DMS 273 (cell line): ENCODE measurements at regions not wholly inside any gene's neighbourhood (a gene's known extent, or its start where the extent isn't known, plus 50 kb on each side); places are given as distances from the start of the nearest gene placed in this dataset.
"Not testable (repeated sequence)": the region's sequence is repeated elsewhere in the genome, so short reads cannot be mapped to it uniquely, and the experiment has no call there.

Source experiments
- DNase-seq: peaks from one replicate; lab custom pipeline; 2025; ENCODE audit not compliant: unreplicated experiment; lab: John Stamatoyannopoulos, UW

DNA sequence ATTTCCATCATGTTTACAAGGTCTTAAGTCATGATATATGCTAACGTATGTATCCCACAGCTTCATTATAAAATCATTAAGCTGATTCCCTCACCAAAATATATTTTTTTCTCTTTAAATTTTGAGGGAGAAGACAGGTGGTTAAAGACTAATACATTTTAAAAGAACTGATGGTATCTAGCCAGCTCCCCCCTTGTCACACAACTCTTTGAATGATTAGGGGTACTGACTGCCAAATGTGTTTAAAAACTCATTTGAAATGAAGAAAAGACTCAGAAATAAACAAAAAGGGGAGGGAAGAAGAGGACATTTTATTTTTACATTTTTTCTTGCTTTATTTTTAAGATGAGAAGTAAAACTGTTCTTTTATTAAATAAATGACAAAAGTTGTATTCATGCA lies 805.3 kb downstream of the SATB2 start:
- DNase-seq: no peak

DNA sequence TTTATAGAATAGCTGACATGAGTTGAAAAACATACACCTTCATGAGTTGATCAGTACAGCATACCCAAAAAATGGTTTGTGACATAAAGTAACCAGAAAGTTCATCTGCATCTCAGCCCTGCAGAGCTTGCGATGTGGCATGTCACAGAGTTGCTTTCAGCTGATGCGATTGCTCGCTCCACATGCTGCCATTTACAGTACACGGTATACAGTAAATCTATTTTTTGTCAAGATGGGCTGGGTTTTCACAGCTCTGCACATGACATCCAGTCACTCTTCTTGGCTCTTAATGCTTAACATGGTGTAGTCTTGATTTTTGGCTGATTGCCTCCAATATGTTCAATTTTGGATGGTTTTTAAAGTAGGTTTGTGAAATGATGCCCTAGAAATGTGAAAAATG lies 811.9 kb downstream of the SATB2 start:
- DNase-seq: no peak

DNA sequence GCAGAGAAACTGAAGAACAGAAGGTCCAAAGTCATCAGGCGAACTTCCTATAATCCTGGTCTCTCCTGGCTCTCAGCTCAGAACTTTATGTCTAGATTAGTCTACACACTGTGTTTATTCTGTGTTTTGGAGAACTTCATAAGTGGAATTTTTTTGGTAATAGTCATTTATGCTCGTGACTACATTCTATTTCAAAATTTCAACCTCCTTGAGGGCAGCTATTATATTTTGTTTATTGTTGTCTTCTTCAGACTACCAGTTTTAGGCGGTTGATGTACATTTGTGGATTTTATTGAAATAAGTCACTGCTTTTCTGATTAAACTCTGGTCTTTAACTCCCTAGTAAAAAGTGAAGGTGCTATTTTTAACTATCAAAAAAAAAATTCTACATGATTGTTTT lies 816.6 kb downstream of the SATB2 start:
- no peak for DNase-seq

DNA sequence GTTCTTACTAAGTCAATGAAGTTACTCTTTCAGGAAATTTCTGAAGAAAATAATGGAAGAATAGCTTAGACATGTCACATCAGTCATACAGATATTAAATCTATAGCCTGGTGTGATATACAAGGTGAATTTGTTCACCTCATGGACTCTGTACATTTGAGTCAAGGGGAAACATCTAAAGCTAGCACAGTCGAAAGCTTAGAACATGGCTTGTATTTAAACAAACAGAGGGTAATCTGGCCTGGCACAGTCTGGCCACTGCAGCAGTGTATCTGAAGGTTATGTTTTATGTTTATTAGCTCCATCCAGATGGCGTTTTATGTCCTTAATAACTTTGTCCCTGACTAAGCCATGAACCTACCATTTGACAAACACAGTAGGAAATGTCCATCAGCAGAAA lies 817.3 kb downstream of the SATB2 start:
- no peak for DNase-seq

DNA sequence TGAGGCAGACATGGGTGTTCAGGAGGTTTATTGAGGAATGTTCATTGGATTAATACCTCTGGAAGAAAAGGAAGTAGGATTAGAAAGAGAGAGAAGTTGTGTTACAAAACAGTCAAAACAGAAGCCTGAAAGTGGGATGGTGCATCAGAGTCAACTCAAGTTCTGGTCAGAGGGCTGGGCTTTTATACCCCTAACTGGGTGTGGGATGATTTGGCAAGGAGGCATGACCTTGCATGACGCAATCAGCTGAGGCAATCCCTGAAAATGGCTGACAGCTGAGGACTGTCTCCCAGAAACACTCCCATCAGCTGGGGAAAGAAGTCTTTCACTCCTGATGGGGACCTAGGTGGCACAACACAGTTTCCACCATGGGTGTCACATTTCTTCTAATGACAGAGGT lies 818.2 kb downstream of the SATB2 start:
- no peak for DNase-seq

DNA sequence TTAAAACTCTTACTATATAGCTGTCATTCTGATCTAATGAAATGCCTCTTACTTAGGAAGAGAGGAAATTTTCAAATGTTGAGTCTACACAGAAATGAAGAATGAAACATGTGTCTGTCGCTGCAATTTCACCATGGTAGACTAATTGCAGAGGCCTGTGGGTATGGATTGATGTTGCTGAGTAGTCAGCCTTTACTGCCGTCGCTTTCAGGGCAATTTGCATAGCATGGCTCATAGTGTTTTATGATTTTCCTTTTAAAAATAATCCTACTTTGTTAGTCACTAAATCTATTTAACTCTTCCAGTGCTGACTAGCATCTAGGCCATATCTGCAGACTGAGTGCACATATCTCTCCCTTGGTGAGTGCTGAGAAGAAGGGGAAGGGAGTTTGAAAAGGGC lies 819.2 kb downstream of the SATB2 start:
- DNase-seq: no peak

DNA sequence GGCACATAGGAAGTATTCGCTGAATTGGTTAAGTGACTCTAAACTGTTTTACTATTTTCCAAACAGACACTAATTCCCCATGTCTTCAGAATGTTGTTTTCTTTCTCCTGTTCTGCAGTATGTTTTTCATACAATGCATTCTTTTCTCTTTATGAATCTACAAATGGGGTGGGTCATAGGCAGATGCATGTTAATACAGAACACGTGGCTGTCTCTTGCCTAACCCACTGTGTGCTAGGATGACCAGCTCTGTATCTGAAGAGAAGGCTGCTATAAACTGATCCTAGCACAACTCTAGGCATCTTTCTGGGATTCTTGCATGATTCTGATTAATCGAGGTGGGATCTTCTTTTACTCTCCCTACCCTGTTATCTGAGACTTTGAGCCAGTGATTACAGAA lies 826.0 kb downstream of the PLCL1 start:
- DNase-seq: no peak

DNA sequence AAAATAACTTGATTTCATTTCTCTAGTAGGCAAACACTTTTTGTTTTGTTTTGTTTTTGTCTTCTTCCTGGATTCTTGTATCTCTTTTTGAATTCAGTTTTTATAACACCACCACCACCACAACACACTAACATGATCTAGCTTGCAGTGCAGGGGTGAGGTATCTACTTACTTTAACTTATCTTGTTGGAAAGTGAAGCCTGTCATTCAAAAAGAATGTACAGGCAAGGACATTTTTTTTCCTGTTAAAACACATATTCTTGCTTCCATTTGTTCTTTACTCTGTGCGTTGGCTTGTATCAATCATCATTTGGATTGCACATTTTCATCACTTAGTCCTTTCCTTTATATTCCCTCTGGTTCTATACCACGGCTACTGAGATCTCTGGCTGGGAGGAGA lies 824.2 kb downstream of the PLCL1 start:
- no peak for DNase-seq

DNA sequence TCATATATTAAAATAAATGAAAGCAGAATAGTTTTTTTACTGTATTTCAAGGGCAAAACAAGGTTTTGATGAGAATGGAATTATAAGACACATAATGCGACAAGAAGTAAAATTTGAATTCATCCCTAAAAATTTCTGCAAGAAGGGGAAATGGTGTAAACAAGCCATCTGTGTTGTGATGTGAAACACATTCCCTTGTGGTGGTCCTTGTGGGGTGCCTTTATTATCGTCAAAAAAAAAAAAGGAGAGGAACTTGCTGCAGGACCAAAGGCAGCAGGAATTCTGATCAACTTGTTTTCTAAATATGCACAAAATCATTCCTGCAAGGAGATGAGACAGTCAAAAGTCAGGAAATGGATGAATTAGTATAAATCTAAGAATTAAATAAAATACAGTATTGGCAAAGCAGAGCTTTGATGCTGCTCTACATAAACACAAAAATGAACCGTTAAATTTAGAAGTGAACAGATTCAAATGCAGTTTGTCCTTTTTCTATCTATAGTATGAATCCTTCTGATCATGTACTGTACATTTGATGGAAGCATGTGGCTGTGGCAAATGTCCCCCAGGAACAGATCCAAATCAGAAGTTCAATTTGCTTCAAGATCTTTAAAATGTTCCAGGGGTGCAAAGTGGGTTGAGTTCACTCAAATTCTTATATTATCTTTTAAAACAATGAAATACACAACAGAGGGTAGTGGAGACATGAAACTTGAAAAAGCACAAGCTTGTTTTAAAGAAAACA lies 818.8 kb downstream of the PLCL1 start:
- no peak for DNase-seq

DNA sequence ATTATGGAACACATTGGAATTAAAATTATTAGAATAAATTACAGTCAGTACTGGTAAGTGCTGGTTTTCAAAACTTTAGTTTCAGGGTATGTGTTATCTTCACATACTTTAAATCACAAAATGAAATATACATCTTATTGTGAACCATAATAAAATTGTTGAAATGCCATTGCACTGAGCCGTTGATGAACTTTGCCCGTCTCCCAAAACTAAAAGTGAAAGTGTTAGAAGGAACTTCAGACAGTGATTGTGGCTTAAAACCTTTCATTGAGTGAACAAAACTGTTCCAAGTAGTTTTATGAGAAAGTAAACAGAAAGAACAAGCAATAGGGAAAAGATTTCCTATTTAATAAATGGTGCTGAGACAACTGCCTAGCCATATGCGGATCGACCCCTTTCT lies 811.6 kb downstream of the PLCL1 start:
- no peak for DNase-seq

DNA sequence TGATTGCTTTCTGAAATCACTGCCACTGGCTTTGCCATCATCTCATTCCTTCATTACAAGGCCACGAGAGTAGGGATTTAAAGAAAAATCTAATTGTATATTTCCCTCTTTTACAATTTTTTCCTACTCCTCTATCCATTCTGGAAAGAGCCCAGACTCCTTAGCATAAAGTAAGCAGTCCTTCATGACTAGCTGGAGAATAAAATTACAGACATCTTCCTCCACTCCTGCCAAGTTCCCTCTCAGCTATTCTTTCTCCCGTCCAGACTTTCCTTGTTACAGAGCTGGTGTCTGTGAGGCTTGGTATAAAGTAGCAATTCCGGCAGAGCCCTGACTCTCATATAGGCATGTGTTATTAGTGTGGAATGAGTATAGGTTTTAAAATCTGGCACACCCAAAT lies 806.8 kb downstream of the PLCL1 start:
- DNase-seq: no peak

DNA sequence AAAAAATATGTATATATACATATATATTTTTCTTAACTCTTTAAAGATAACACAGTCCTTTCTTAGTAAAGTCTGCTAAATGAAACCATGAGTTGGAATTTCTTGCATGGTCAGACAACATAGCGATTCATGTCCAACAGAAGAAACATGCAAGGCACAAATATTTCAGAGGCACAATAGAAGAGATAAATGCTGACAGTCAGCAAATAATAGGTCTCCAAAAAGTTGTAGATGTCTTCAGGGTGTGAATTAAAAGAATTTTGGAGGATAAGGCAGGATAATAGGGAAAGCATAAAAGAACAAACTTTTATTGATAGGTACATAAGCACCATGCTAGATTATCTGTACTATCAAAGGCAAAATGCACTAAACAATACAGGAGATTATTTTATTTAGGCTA lies 800.2 kb downstream of the PLCL1 start:
- DNase-seq: no peak

DNA sequence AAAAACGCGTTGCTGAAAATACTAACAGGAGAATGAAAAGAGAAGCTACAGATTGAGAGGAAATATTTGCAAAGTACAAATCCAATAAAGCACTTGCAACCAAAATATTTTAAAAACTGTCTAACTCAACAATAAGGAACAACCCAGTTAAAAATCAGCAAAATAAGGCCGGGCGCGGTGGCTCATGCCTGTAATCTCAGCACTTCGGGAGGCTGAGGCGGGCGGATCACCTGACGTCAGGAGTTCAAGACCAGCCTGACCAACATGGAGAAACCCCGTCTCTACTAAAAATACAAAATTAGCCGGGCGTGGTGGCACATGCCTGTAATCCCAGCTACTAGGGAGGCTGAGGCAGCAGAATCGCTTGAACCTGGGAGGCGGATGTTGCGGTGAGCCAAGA lies 798.6 kb downstream of the PLCL1 start:
- DNase-seq: not testable (repeated sequence)

DNA sequence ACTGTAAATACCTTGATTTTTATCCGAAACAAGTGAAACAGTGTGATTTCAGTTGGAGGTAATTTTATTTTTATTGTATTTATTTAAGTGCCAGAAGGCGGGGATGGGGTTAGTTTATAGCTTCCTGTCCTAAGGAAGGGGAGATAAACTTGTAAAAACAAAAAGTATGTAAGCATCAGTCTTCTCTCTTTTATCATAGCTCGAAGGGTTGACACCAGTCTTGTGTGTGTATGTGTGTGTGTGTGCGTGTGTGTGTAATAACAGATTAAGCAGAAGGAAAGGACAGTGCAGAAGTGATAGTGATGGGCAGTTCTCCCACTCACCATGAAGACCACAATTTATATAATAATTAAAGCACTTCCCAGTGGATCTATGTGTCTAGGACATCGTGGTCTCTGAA lies 793.3 kb downstream of the PLCL1 start:
- DNase-seq: no peak

DNA sequence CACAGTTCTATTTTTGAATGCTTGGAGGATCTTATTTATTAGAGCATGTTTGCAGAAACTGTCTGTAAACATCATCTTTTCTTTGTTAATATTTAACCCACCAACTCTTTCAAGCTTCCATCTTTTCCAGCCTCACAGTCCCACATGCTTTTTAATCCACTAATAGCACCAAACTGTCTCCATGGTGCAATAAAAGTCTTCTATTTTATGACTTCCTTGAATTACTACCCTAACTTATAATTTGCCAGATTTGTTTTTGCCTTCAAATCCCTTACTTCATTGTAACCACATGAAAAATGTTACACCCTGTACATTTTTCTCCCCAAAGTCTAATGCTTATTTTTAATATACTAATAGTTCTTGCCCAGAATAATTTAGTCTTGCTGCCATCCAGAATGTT lies 792.6 kb downstream of the PLCL1 start:
- no peak for DNase-seq

DNA sequence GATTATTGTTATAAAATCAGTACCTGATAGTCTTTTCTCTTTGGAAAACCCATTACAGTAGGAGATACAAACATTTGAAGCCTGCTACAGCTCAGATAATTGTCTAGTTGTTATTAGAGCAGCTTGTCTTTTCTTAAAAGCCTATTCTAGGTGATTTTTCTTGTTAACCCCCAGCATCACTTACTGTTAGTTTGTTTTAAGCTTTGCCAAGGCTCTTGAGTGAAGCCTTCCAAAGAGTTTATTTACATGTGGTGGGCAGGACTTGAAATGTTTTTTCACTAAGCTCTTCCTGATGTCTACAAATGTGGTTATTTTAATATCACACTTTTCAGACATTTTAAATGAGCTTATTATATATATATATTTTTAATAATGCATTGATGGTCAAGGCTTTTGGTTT lies 791.3 kb downstream of the PLCL1 start:
- DNase-seq: no peak

DNA sequence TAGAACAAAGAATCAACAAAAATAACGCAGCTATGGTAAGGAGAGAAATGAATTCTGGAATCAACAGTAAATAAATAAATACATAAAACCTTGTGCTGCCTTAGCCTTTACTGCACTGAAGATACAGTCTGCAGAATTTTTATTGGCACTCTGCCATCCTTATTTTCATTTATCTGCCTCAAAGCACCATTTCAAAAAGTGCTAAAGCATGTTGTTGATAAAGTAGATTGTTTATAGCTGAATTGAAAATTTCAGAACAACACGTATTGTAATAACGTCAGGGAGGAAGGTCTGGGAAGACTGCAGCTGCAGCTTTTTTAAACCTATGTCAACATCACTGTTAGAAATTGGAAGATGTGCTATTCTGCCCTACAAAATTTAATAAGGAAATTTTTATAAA lies 787.2 kb downstream of the PLCL1 start:
- DNase-seq: no peak

DNA sequence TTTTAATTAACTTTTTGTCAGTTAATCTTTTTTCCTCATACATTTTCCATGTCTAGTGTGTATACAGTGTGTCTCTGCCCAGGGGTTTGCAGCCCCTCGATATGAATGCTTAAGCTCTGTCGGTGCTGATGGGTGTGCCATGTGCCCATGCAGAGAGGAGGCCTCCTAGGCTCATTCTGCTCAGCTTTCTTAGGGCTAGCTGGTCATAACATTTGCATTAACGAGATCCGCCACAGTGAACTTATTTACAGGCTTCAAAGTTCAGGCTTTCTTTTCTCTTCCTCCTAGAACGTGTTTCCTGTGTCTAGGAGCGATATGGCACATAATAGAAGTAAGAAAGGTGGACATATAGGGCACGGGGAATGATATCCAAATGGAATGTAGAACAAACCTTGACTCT lies 783.3 kb downstream of the PLCL1 start:
- DNase-seq: no peak

DNA sequence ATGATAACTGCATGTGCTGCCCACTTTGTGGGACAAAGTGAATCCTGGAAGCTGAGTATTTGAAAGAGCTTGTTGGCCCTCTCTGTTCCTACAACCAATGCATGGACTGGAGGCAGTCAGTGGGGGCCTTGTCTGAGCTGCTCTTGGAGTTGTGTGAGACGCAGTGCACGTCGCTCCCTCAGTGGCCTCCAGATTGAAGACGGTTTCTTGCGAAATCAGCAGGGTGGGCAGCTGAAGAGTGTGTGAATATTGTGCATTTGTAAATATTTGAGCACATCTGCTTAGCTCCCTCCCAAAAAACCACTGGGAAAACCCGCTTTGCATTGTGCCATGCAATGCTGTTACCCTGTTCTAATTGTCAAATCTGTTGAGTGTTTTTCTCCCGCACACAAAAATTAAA lies 782.8 kb downstream of the PLCL1 start:
- DNase-seq: no peak

DNA sequence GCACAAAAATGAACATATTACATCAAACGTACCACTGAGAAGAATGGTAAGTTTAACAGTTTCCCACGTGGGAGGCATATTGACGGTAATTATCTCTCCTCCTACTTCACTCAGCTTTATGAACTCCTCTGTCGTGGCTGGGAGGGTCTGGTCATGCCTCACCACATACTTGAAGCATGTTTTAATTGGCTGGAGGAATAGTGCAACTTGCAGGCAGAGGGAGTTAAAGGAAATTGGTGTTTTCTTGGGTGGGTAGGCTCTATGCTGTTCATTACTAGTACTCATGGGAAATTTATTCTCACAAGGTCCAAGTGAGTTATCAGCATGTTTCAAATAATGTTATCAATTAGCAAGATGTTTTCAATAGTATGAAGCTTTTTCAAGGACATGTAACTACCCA lies 767.0 kb downstream of the PLCL1 start:
- no peak for DNase-seq

DNA sequence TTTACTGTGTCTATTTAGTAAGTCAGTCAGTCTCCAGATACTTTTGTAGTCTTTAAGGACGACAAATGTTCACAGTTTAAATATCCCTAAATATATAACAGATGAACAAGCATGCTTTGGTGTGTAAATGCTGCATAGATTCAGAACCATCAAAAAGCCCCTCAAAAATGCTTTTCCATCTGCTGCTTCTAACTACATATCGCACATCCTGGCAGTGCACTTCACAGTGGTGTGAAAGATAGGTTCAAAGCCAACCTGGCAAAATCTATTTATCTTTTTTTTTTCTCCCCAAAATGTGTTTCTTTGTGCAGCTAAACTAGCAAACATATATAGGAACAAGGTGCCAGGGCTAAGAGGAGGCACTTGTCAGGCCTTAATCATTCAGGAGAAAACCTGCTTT lies 753.8 kb downstream of the PLCL1 start:
- no peak for DNase-seq

DNA sequence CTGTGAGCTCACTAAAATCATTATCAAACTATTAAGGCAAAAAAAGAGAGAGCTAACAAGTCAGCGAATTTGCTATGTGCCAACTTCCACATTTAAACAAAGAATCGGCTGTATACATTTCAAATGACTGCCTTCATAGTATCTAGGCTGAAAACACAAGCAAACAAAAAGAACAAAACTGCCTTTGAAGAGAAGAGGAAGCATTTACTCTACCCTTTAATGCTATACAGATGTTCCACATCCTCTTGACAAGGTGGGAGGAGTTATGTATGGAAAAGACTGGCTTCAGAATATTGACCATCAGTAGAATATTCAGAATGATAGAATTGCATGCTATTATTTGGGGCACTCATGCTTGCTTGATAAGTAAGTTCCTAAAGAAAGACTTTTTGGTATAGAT lies 741.7 kb downstream of the PLCL1 start:
- no peak for DNase-seq

DNA sequence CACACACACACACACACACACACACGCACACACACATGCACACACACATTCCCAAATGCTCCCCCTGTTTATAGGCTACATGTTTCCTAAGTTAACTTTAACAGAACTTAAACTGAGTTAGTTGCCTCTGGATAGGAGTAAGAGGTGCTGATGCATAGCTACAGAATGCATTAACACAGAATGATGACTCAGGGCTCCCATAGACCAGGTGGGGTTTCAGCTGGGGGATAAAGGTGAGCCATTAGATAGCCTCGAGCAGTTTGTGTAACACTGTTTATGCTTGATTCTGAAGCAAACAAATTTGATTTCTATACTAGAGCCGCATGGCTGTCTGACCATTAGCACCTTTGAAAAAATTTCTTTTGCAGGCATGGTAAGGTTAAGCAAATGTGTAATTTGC lies 741.0 kb downstream of the PLCL1 start:
- DNase-seq: no peak

DNA sequence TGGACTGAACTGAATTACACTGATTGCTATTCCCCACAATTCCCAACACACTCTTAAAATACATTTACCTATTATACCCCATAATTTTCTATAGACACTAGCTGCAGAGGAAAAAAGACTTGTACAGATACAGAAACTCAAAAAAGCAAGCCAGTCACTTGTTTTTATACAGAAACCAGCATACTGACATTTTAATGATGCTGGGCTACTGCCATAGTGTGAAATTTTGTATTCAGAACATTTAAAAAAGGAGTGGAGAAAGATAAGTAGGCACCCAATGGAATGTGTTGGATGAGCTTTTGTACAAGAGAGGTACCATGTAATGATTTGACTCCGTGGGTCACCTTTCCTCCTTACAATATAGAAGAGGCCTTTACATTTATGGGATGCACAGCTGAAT lies 740.1 kb downstream of the PLCL1 start:
- no peak for DNase-seq
